CD4-positive, alpha-beta memory T cell (primary cell): ENCODE measurements at regions not wholly inside any gene's neighbourhood (a gene's known extent, or its start where the extent isn't known, plus 50 kb on each side); places are given as distances from the start of the nearest gene placed in this dataset.

Experiments
- CTCF ChIA-PET: fragments of 350-600 bp; sonication (Branson Sonifier 250); formaldehyde crosslinking; loops from one replicate; lab custom pipeline; 2021; ENCODE audit warnings: inconsistent platforms; ENCODE audit not compliant: partially characterized antibody; lab: Charles Lee
- POLR2A ChIA-PET: fragments of 350-600 bp; sonication (Branson Sonifier 250); formaldehyde crosslinking; loops from one replicate; lab custom pipeline; 2021; ENCODE audit not compliant: partially characterized antibody; lab: Charles Lee
- DNase-seq, 5 donors: peaks; one replicate each; pipeline versions ENCODE4 v3.0.0 to v3.0.0-alpha.2; 2020 to 2022; ENCODE audit warnings: mixed read lengths in 1 of 5
- H3K27ac ChIP-seq: one replicate; pipeline ENCODE4 v1.7.0; 2013; ENCODE audit warnings: low read depth, low read length
- H3K27me3 ChIP-seq: 2 replicates; pipeline ENCODE4 v1.7.0; 2013; ENCODE audit warnings: mild to moderate bottlenecking, low read length, moderate library complexity; ENCODE audit not compliant: insufficient read depth
- H3K36me3 ChIP-seq: 2 replicates; pipeline ENCODE4 v1.7.0; 2013; ENCODE audit warnings: mild to moderate bottlenecking, low read length, moderate library complexity; ENCODE audit not compliant: insufficient read depth
- H3K4me1 ChIP-seq: 2 replicates; pipeline ENCODE4 v1.7.0; 2013; ENCODE audit warnings: mild to moderate bottlenecking, low read length, moderate library complexity; ENCODE audit not compliant: insufficient read depth
- H3K4me3 ChIP-seq, 2 donors: one replicate each; pipeline ENCODE4 v1.7.0; 2013; ENCODE audit warnings: low read length in 2 of 2, mild to moderate bottlenecking in 1 of 2
- H3K9me3 ChIP-seq, 2 donors: one replicate each; pipeline ENCODE4 v1.7.0; 2013; ENCODE audit warnings: low read length in 2 of 2, control low read depth in 1 of 2; ENCODE audit not compliant: control insufficient read depth in 1 of 2
- H3K27ac Mint-ChIP-seq, 7 donors: one replicate each; pipeline ENCODE4 v1.8.0; 2020 to 2021; ENCODE audit warnings: mixed read lengths in 7 of 7, mild to moderate bottlenecking in 6 of 7, inconsistent platforms in 3 of 7, moderate library complexity in 3 of 7
- H3K27me3 Mint-ChIP-seq, 2 donors: one replicate each; pipeline ENCODE4 v1.8.0; 2020 to 2021; ENCODE audit warnings: mixed read lengths in 2 of 2
- H3K36me3 Mint-ChIP-seq, 2 donors: one replicate each; pipeline ENCODE4 v1.8.0; 2020 to 2021; ENCODE audit warnings: mixed read lengths in 2 of 2, inconsistent platforms in 1 of 2, mild to moderate bottlenecking in 1 of 2
- H3K4me1 Mint-ChIP-seq, 4 donors: one replicate each; pipeline ENCODE4 v1.8.0; 2020 to 2021; ENCODE audit warnings: mixed read lengths in 4 of 4, mild to moderate bottlenecking in 1 of 4
- H3K4me3 Mint-ChIP-seq, 8 donors: one replicate each; pipeline ENCODE4 v1.8.0; 2020 to 2021; ENCODE audit warnings: mixed read lengths in 8 of 8, mild to moderate bottlenecking in 7 of 8, moderate library complexity in 6 of 8, inconsistent platforms in 3 of 8
- H3K9me3 Mint-ChIP-seq, 8 donors: one replicate each; pipeline ENCODE4 v1.8.0; 2020 to 2021; ENCODE audit warnings: mixed read lengths in 8 of 8, mild to moderate bottlenecking in 5 of 8, inconsistent platforms in 3 of 8, moderate library complexity in 1 of 8
- intact Hi-C: fragments of 100-400 bp; cut with micrococcal nuclease; formaldehyde crosslinking; loops from one replicate; pipeline ENCODE4 v1.15.1; 2023

GRCh38 chr2:195606179-195606578 lies 50.8 kb upstream of the SLC39A10 start:
- Histone ChIP-seq H3K27ac (no peak overlapping the region), H3K4me3 (no peak overlapping the region), H3K27me3 (no peaks in the 10 kb centered on the region), H3K4me1 (peaks cover 6% of the 10 kb centered on the region), H3K36me3 (no peaks in the 10 kb centered on the region), H3K9me3 (no peaks in the 10 kb centered on the region)
- CTCF ChIA-PET = no interaction called here
- no peak overlapping the region for H3K4me3 Mint-ChIP-seq
- intact Hi-C loops = no loop called here
- POLR2A ChIA-PET = no interaction called here
- no peaks in the 10 kb centered on the region for H3K36me3 Mint-ChIP-seq
- DNase-seq = no peak
- peaks cover 10 to 24% (median 16%) of the 10 kb centered on the region in 4 donors for H3K4me1 Mint-ChIP-seq
- H3K27me3 Mint-ChIP-seq = no peaks in the 10 kb centered on the region
- no peaks in the 10 kb centered on the region for H3K9me3 Mint-ChIP-seq
- no peak overlapping the region for H3K27ac Mint-ChIP-seq

- peak overlapping the region in 1 of 8 donors; percentile 13 for H3K4me3 Mint-ChIP-seq
- Histone ChIP-seq H3K9me3 (no peaks in the 10 kb centered on the region), H3K27me3 (no peaks in the 10 kb centered on the region), H3K36me3 (no peaks in the 10 kb centered on the region), H3K4me3 (no peak overlapping the region), H3K27ac (no peak overlapping the region), H3K4me1 (peaks cover 6% of the 10 kb centered on the region)
- peaks cover 11 to 24% (median 16%) of the 10 kb centered on the region in 4 donors for H3K4me1 Mint-ChIP-seq
- ChIA-PET POLR2A (no interaction called here), CTCF (no interaction called here)
- H3K9me3 Mint-ChIP-seq = no peaks in the 10 kb centered on the region
- DNase-seq = no peak
- H3K27ac Mint-ChIP-seq = no peak overlapping the region
- no peaks in the 10 kb centered on the region for H3K36me3 Mint-ChIP-seq
- intact Hi-C loops = loop anchor here (5.0 kb wide), 1 partner anchor 38 kb away; no protein-coding TSS in a partner anchor
- H3K27me3 Mint-ChIP-seq = no peaks in the 10 kb centered on the region
Measured at GRCh38 chr2:195604706-195605105, 52.3 kb upstream of the SLC39A10 start.

DNA sequence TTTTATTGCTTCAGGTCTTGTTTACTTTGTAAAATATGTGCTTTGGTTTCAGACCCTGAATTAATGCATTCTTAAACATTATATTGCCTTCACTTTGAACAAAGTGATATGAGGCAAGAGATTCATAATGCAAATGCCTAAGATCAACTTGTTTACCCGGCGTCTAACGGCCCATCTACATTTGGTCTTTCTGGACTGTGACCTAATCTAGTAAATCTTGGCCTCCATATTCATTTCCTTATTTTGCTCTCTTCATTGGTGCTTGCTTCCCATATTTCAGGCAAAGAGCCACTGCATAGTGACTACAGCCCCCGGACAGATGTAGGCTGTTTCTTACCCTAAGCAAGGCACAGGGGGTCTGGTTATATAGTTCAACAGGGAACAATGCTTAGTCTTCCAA lies 53.0 kb upstream of the SLC39A10 start:
- Histone ChIP-seq H3K4me3 (no peak overlapping the region), H3K9me3 (no peaks in the 10 kb centered on the region), H3K27me3 (no peaks in the 10 kb centered on the region), H3K4me1 (peaks cover 6% of the 10 kb centered on the region), H3K27ac (no peak overlapping the region), H3K36me3 (no peaks in the 10 kb centered on the region)
- DNase-seq = no peak
- ChIA-PET CTCF (no interaction called here), POLR2A (no interaction called here)
- peak overlapping the region in 1 of 8 donors; percentile 35 for H3K4me3 Mint-ChIP-seq
- peaks cover 11 to 18% (median 13%) of the 10 kb centered on the region in 4 donors for H3K4me1 Mint-ChIP-seq
- no peaks in the 10 kb centered on the region for H3K27me3 Mint-ChIP-seq
- no peak overlapping the region for H3K27ac Mint-ChIP-seq
- intact Hi-C loops = loop anchor here (5.0 kb wide), 1 partner anchor 38 kb away; no protein-coding TSS in a partner anchor
- H3K9me3 Mint-ChIP-seq = no peaks in the 10 kb centered on the region
- H3K36me3 Mint-ChIP-seq = no peaks in the 10 kb centered on the region

GRCh38 chr2:195603408-195603807 lies 53.6 kb upstream of the SLC39A10 start:
- Histone ChIP-seq H3K4me3 (no peak overlapping the region), H3K9me3 (no peaks in the 10 kb centered on the region), H3K4me1 (peaks cover 6% of the 10 kb centered on the region), H3K27ac (no peak overlapping the region), H3K36me3 (no peaks in the 10 kb centered on the region), H3K27me3 (no peaks in the 10 kb centered on the region)
- Mint-ChIP-seq H3K27me3 (no peaks in the 10 kb centered on the region), H3K4me3 (no peak overlapping the region), H3K27ac (no peak overlapping the region), H3K36me3 (no peaks in the 10 kb centered on the region), H3K4me1 (peaks cover 12 to 13% (median 12%) of the 10 kb centered on the region in 4 donors), H3K9me3 (no peaks in the 10 kb centered on the region)
- DNase-seq = no peak
- ChIA-PET CTCF (no interaction called here), POLR2A (no interaction called here)
- intact Hi-C loops = loop anchor here (5.0 kb wide), 1 partner anchor 39 kb away; no protein-coding TSS in a partner anchor

DNA sequence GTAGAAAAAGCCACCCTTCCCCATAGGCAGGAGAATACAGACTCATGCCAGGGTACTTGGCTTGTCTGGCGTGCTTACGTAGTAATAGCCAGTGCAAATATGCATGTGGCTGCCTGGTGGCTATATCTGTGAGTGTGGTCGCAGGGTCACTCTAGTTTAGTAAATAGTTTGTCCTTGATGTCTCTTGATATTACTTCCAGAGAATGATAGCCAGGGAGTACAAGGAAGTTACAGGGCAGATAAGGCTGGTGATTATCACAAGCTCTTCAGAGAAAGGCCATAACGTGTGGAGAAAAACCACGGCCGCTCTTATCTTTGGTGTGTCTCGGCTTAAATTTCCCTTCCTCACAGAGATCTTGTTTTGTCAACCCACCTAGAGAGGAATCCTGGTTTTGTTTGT lies 54.3 kb upstream of the SLC39A10 start:
- Mint-ChIP-seq H3K4me3 (no peak overlapping the region), H3K9me3 (no peaks in the 10 kb centered on the region), H3K36me3 (no peaks in the 10 kb centered on the region), H3K27me3 (no peaks in the 10 kb centered on the region), H3K4me1 (peaks cover 12 to 13% (median 12%) of the 10 kb centered on the region in 4 donors), H3K27ac (no peak overlapping the region)
- no peak overlapping the region for H3K4me3 ChIP-seq
- no peaks in the 10 kb centered on the region for H3K27me3 ChIP-seq
- intact Hi-C loops = loop anchor here (5.0 kb wide), 1 partner anchor 40 kb away; no protein-coding TSS in a partner anchor
- ChIA-PET CTCF (interaction anchor here (1.2 kb wide), 1 partner anchor 104 kb away, joined by 4 read pairs; no protein-coding TSS in a partner anchor), POLR2A (no interaction called here)
- no peaks in the 10 kb centered on the region for H3K9me3 ChIP-seq
- peaks cover 6% of the 10 kb centered on the region for H3K4me1 ChIP-seq
- H3K27ac ChIP-seq = no peak overlapping the region
- H3K36me3 ChIP-seq = no peaks in the 10 kb centered on the region
- no peak for DNase-seq

GRCh38 chr2:195601361-195601760 lies 55.7 kb upstream of the SLC39A10 start:
- no peaks in the 10 kb centered on the region for H3K27me3 ChIP-seq

DNA sequence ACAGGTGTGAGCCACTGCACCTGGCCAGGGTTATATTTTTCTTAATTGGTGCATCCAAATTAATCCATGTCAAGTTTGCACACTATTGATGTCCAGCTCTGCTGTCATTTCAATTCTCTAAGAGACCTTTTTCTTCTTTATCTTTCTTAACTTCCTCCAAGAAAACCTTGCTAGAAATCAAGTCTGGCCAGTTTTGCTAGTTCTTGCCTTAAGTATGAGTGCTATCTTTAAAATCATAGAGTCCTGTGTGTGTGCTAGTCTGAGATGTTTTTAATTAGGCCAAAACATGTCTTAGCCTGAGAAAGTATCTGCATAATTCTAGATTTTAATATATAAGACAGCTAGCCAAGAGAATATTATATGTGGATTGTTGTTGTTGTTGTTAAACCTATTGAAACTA lies 56.2 kb upstream of the SLC39A10 start:
- no peak overlapping the region for H3K4me3 Mint-ChIP-seq
- H3K27ac ChIP-seq = no peak overlapping the region
- peak overlapping the region in 1 of 7 donors; percentile 59 for H3K27ac Mint-ChIP-seq
- no peaks in the 10 kb centered on the region for H3K36me3 ChIP-seq
- H3K4me1 Mint-ChIP-seq = peaks cover 11 to 16% (median 12%) of the 10 kb centered on the region in 4 donors
- H3K27me3 ChIP-seq = no peaks in the 10 kb centered on the region
- H3K4me1 ChIP-seq = peaks cover 6% of the 10 kb centered on the region
- no peak overlapping the region for H3K4me3 ChIP-seq
- no peaks in the 10 kb centered on the region for H3K36me3 Mint-ChIP-seq
- intact Hi-C loops = loop anchor here (5.0 kb wide), 1 partner anchor 42 kb away; no protein-coding TSS in a partner anchor
- ChIA-PET POLR2A (interaction anchor here (2.1 kb wide), 1 partner anchor 59 kb away, joined by 4 read pairs; no protein-coding TSS in a partner anchor), CTCF (interaction anchor here (0.7 to 1.9 kb wide), 2 partner anchors 26 to 848 kb away, joined by 3 to 6 read pairs; no protein-coding TSS in a partner anchor)
- peaks cover 0 to 1% (median 0%) of the 10 kb centered on the region in 8 donors for H3K9me3 Mint-ChIP-seq
- no peaks in the 10 kb centered on the region for H3K9me3 ChIP-seq
- H3K27me3 Mint-ChIP-seq = no peaks in the 10 kb centered on the region
- no peak for DNase-seq

More at GRCh38 chr2:195601361-195601760, 55.7 kb upstream of the SLC39A10 start:
- peaks cover 6% of the 10 kb centered on the region for H3K4me1 ChIP-seq
- no peak overlapping the region for H3K27ac ChIP-seq
- no peaks in the 10 kb centered on the region for H3K9me3 ChIP-seq
- Mint-ChIP-seq H3K4me3 (no peak overlapping the region), H3K9me3 (no peaks in the 10 kb centered on the region), H3K4me1 (peaks cover 12 to 17% (median 12%) of the 10 kb centered on the region in 4 donors), H3K27me3 (no peaks in the 10 kb centered on the region), H3K27ac (no peak overlapping the region), H3K36me3 (no peaks in the 10 kb centered on the region)
- H3K4me3 ChIP-seq = no peak overlapping the region
- ChIA-PET POLR2A (interaction anchor here (2.1 kb wide), 1 partner anchor 59 kb away, joined by 4 read pairs; no protein-coding TSS in a partner anchor), CTCF (interaction anchor here (1.2 to 1.9 kb wide), 2 partner anchors 27 to 103 kb away, joined by 4 to 6 read pairs; no protein-coding TSS in a partner anchor)
- DNase-seq = no peak
- intact Hi-C loops = loop anchor here (5.0 kb wide), 1 partner anchor 41 kb away; no protein-coding TSS in a partner anchor
- no peaks in the 10 kb centered on the region for H3K36me3 ChIP-seq
